ENCODE measurements at regions not wholly inside any gene's neighbourhood (a gene's known extent, or its start where the extent isn't known, plus 50 kb on each side); places are given as distances from the start of the nearest gene placed in this dataset.

GRCh38 chr3:103617961-103618360, 1183.1 kb downstream of the ZPLD1 start:
- TF ChIP-seq CTCF (IDR thresholded peaks at IDR 0.05; ENCODE audit: unreplicated experiment), result no peak
- Mint-ChIP-seq H3K36me3 (ENCODE audit: insufficient read depth, unreplicated experiment) (no peaks in the 10 kb centered on the region), H3K4me3 (ENCODE audit: unreplicated experiment) (no peak overlapping the region), H3K27ac (ENCODE audit: low read depth, unreplicated experiment) (no peak overlapping the region), H3K9me3 (ENCODE audit: unreplicated experiment) (peaks cover 6% of the 10 kb centered on the region), H3K27me3 (ENCODE audit: insufficient read depth, unreplicated experiment) (peaks cover 22% of the 10 kb centered on the region), H3K4me1 (ENCODE audit: insufficient read depth, unreplicated experiment) (no peaks in the 10 kb centered on the region)
- no peak for DNase-seq (ENCODE audit: unreplicated experiment)
- no TSS peak for BruUV-seq (replicated peaks)
- POLR2A ChIA-PET, result no interaction called here
- intact Hi-C loops (cut with micrococcal nuclease), result no loop called here
- CTCF ChIA-PET, result no interaction called here

- peaks cover 14% of the 10 kb centered on the region for H3K9me3 Mint-ChIP-seq (ENCODE audit: unreplicated experiment)
- ChIA-PET POLR2A (no interaction called here), CTCF (no interaction called here)
- no peak for DNase-seq (ENCODE audit: unreplicated experiment)
- no peak overlapping the region for H3K27ac Mint-ChIP-seq (ENCODE audit: low read depth, unreplicated experiment)
- BruUV-seq (replicated peaks), result no TSS peak
- no peak overlapping the region for H3K4me3 Mint-ChIP-seq (ENCODE audit: unreplicated experiment)
- no peak for TF ChIP-seq CTCF (IDR thresholded peaks at IDR 0.05; ENCODE audit: unreplicated experiment)
- H3K36me3 Mint-ChIP-seq (ENCODE audit: insufficient read depth, unreplicated experiment), result no peaks in the 10 kb centered on the region
- intact Hi-C loops (cut with micrococcal nuclease), result no loop called here
- H3K4me1 Mint-ChIP-seq (ENCODE audit: insufficient read depth, unreplicated experiment), result no peaks in the 10 kb centered on the region
- H3K27me3 Mint-ChIP-seq (ENCODE audit: insufficient read depth, unreplicated experiment), result peaks cover 84% of the 10 kb centered on the region
These were observed 1189.5 kb downstream of the ZPLD1 start for GRCh38 chr3:103624271-103624670.

- no peaks in the 10 kb centered on the region for H3K4me1 Mint-ChIP-seq (ENCODE audit: insufficient read depth, unreplicated experiment)
- no TSS peak for BruUV-seq (replicated peaks)
- intact Hi-C loops (cut with micrococcal nuclease), result no loop called here
- H3K36me3 Mint-ChIP-seq (ENCODE audit: insufficient read depth, unreplicated experiment), result no peaks in the 10 kb centered on the region
- no peak overlapping the region for H3K27ac Mint-ChIP-seq (ENCODE audit: low read depth, unreplicated experiment)
- ChIA-PET CTCF (interaction anchor here (0.6 kb wide), 1 partner anchor 38 kb away, joined by 3 read pairs; no protein-coding TSS in a partner anchor), POLR2A (no interaction called here)
- TF ChIP-seq CTCF (IDR thresholded peaks at IDR 0.05; ENCODE audit: unreplicated experiment), result no peak
- H3K4me3 Mint-ChIP-seq (ENCODE audit: unreplicated experiment), result no peak overlapping the region
- H3K27me3 Mint-ChIP-seq (ENCODE audit: insufficient read depth, unreplicated experiment), result peaks cover 48% of the 10 kb centered on the region
- no peak for DNase-seq (ENCODE audit: unreplicated experiment)
- peaks cover 22% of the 10 kb centered on the region for H3K9me3 Mint-ChIP-seq (ENCODE audit: unreplicated experiment)
These were observed 1194.6 kb downstream of the ZPLD1 start for GRCh38 chr3:103629391-103629790.

GRCh38 chr3:103644450-103644849, 1209.6 kb downstream of the ZPLD1 start:
- H3K27me3 Mint-ChIP-seq (ENCODE audit: insufficient read depth, unreplicated experiment), result peaks cover 86% of the 10 kb centered on the region
- no peaks in the 10 kb centered on the region for H3K9me3 Mint-ChIP-seq (ENCODE audit: unreplicated experiment)
- H3K4me3 Mint-ChIP-seq (ENCODE audit: unreplicated experiment), result no peak overlapping the region
- no peaks in the 10 kb centered on the region for H3K4me1 Mint-ChIP-seq (ENCODE audit: insufficient read depth, unreplicated experiment)
- DNase-seq (ENCODE audit: unreplicated experiment), result no peak
- ChIA-PET CTCF (interaction anchor here (0.6 kb wide), 1 partner anchor 971 kb away, joined by 3 read pairs; no protein-coding TSS in a partner anchor), POLR2A (no interaction called here)
- no peak for TF ChIP-seq CTCF (IDR thresholded peaks at IDR 0.05; ENCODE audit: unreplicated experiment)
- H3K27ac Mint-ChIP-seq (ENCODE audit: low read depth, unreplicated experiment), result no peak overlapping the region
- intact Hi-C loops (cut with micrococcal nuclease), result no loop called here
- H3K36me3 Mint-ChIP-seq (ENCODE audit: insufficient read depth, unreplicated experiment), result no peaks in the 10 kb centered on the region
- no TSS peak for BruUV-seq (replicated peaks)
